OCI-LY1 (cell line): ENCODE measurements at regions not wholly inside any gene's neighbourhood (a gene's known extent, or its start where the extent isn't known, plus 50 kb on each side); places are given as distances from the start of the nearest gene placed in this dataset.

Source experiments
- H2AFZ ChIP-seq: fragments of 200-600 bp; sonication (generic), shearing (Covaris generic); 2 replicates; pipeline ENCODE4 v1.6.0; 2014; ENCODE audit warnings: antibody characterized with exemption, mild to moderate bottlenecking, low read length
- H3F3A ChIP-seq: fragments of 200-600 bp; sonication (generic), shearing (Covaris generic); 2 replicates; pipeline ENCODE4 v1.6.0; 2014; ENCODE audit warnings: mild to moderate bottlenecking, antibody characterized with exemption, low read length, moderate library complexity; ENCODE audit not compliant: insufficient read depth
- H3K27ac ChIP-seq: fragments of 200-600 bp; sonication (generic); 2 replicates; pipeline ENCODE4 v1.5.1; 2014; ENCODE audit warnings: low read length, mixed run types, mild to moderate bottlenecking, low read depth; ENCODE audit not compliant: poor library complexity, severe bottlenecking
- H3K27me3 ChIP-seq: fragments of 200-600 bp; sonication (generic); 2 replicates; pipeline ENCODE4 v1.6.0; 2014; ENCODE audit warnings: antibody characterized with exemption, mild to moderate bottlenecking, low read length, moderate library complexity; ENCODE audit not compliant: insufficient read depth
- H3K36me3 ChIP-seq: fragments of 200-600 bp; sonication (generic); 2 replicates; pipeline ENCODE4 v1.6.1; 2014; ENCODE audit warnings: mild to moderate bottlenecking, antibody characterized with exemption, low read length, moderate library complexity, mixed read lengths; ENCODE audit not compliant: insufficient read depth
- H3K4me1 ChIP-seq: fragments of 200-600 bp; sonication (generic); 2 replicates; pipeline ENCODE4 v1.5.1; 2014; ENCODE audit warnings: mild to moderate bottlenecking, low read length, moderate library complexity; ENCODE audit not compliant: insufficient read depth, severe bottlenecking
- H3K4me2 ChIP-seq: fragments of 200-600 bp; sonication (generic), shearing (Covaris generic); 2 replicates; pipeline ENCODE4 v1.6.1; 2014; ENCODE audit warnings: low read length
- H3K4me3 ChIP-seq: fragments of 200-600 bp; sonication (generic); 2 replicates; pipeline ENCODE4 v1.5.1; 2014; ENCODE audit warnings: low read length, low read depth, mild to moderate bottlenecking, mixed read lengths; ENCODE audit not compliant: poor library complexity, severe bottlenecking
- H3K79me2 ChIP-seq: fragments of 200-600 bp; shearing (Covaris generic); 2 replicates; pipeline ENCODE4 v1.6.1; 2016; ENCODE audit warnings: mixed run types, low read length, mixed read lengths; ENCODE audit not compliant: insufficient read depth
- H3K9ac ChIP-seq: fragments of 200-600 bp; sonication (generic), shearing (Covaris generic); 2 replicates; pipeline ENCODE4 v1.6.1; 2014; ENCODE audit warnings: mild to moderate bottlenecking, low read length, mixed read lengths
- H3K9me2 ChIP-seq: fragments of 200-600 bp; sonication (generic), shearing (Covaris generic); 2 replicates; pipeline ENCODE4 v1.6.1; 2014; ENCODE audit warnings: low read depth, mild to moderate bottlenecking, low read length, mixed read lengths
- H3K9me3 ChIP-seq: fragments of 200-600 bp; shearing (Covaris generic); 2 replicates; pipeline ENCODE4 v1.6.1; 2014; ENCODE audit warnings: low read length, mixed read lengths
- H4K20me1 ChIP-seq: fragments of 200-600 bp; sonication (generic), shearing (Covaris generic); 2 replicates; pipeline ENCODE4 v1.6.0; 2016; ENCODE audit warnings: mild to moderate bottlenecking, low read length; ENCODE audit not compliant: insufficient read depth
- CTCF ChIP-seq: fragments of 200-600 bp; sonication (generic), shearing (Covaris generic); IDR thresholded peaks from 2 replicates; pipeline ENCODE4 v1.5.1; 2017; ENCODE audit warnings: mild to moderate bottlenecking, antibody characterized with exemption, low read length, moderate library complexity, mixed read lengths
- EZH2 ChIP-seq: fragments of 200-600 bp; sonication (generic), shearing (Covaris generic); IDR thresholded peaks from 2 replicates; pipeline ENCODE4 v1.8.0; 2017; ENCODE audit warnings: borderline replicate concordance, mixed run types, mild to moderate bottlenecking, antibody characterized with exemption, low read length, moderate library complexity, mixed read lengths

GRCh38 chr15:62862717-62863116, 179.8 kb upstream of the TPM1 start:
- Histone ChIP-seq H4K20me1 (no peaks in the 10 kb centered on the region), H3K9ac (no peak overlapping the region), H3K27ac (no peak overlapping the region), H3F3A (no peaks in the 10 kb centered on the region), H3K4me2 (no peak overlapping the region), H3K36me3 (no peaks in the 10 kb centered on the region), H3K4me1 (no peaks in the 10 kb centered on the region), H3K9me3 (no peaks in the 10 kb centered on the region), H3K27me3 (no peaks in the 10 kb centered on the region), H3K79me2 (no peaks in the 10 kb centered on the region), H3K4me3 (no peak overlapping the region), H3K9me2 (no peaks in the 10 kb centered on the region), H2AFZ (no peak overlapping the region)
- no peak for TF ChIP-seq EZH2
- no peak for TF ChIP-seq CTCF

DNA sequence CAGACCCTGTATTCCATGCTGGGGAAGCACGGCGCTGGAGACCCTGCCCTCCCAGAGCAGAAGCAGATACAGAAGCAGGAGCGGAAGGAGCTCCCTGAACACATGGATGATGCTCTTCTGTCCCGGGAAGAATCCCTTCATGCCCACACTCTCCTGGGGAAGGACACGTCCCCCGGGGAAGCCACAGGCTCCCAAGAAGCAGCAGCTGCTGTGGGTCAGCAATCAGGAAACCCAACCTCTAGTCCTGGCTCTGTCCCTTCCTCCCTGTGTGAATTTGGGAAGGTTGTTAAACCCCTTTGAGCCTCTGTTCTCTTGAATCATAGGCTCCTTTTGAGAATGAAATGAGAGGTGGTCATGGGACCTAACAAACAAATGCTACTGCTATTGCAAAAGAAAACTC, 176.2 kb upstream of the TPM1 start:
- Histone ChIP-seq H3K9ac (no peak overlapping the region), H4K20me1 (no peaks in the 10 kb centered on the region), H3K4me2 (no peak overlapping the region), H3K79me2 (no peaks in the 10 kb centered on the region), H3K4me1 (no peaks in the 10 kb centered on the region), H3K27me3 (no peaks in the 10 kb centered on the region), H3F3A (no peaks in the 10 kb centered on the region), H3K4me3 (no peak overlapping the region), H3K36me3 (no peaks in the 10 kb centered on the region), H3K9me3 (no peaks in the 10 kb centered on the region), H2AFZ (no peak overlapping the region), H3K27ac (no peak overlapping the region), H3K9me2 (no peaks in the 10 kb centered on the region)
- no peak for TF ChIP-seq CTCF
- TF ChIP-seq EZH2: no peak

- no peak overlapping the region for H3K4me3 ChIP-seq
- no peaks in the 10 kb centered on the region for H3K27me3 ChIP-seq
- no peaks in the 10 kb centered on the region for H3K9me3 ChIP-seq
- H3K27ac ChIP-seq: no peak overlapping the region
- TF ChIP-seq CTCF (no peak), EZH2 (no peak)
- no peaks in the 10 kb centered on the region for H3K79me2 ChIP-seq
- no peaks in the 10 kb centered on the region for H3K9me2 ChIP-seq
- no peak overlapping the region for H3K9ac ChIP-seq
- H3F3A ChIP-seq: no peaks in the 10 kb centered on the region
- H3K4me1 ChIP-seq: no peaks in the 10 kb centered on the region
- no peak overlapping the region for H3K4me2 ChIP-seq
- no peaks in the 10 kb centered on the region for H4K20me1 ChIP-seq
- no peak overlapping the region for H2AFZ ChIP-seq
- no peaks in the 10 kb centered on the region for H3K36me3 ChIP-seq
These were observed 174.7 kb upstream of the TPM1 start for GRCh38 chr15:62867844-62868243.
